ENCODE measurements at regions not wholly inside any gene's neighbourhood (a gene's known extent, or its start where the extent isn't known, plus 50 kb on each side); places are given as distances from the start of the nearest gene placed in this dataset.

- DNase-seq (ENCODE audit: low spot score), result no peak
- Histone ChIP-seq H3K4me1 (ENCODE audit: insufficient read depth, low read length, poor library complexity, severe bottlenecking) (no peaks in the 10 kb centered on the region), H3K9me3 (ENCODE audit: low read depth, low read length, poor library complexity, severe bottlenecking) (no peaks in the 10 kb centered on the region), H3K36me3 (ENCODE audit: insufficient read depth, low read length, poor library complexity, severe bottlenecking) (no peaks in the 10 kb centered on the region), H3K27ac (ENCODE audit: low read depth, low read length, poor library complexity, severe bottlenecking) (no peak overlapping the region), H3K27me3 (replicated peaks; ENCODE audit: insufficient read depth, low read depth, low read length, poor library complexity) (no peaks in the 10 kb centered on the region), H3K4me3 (ENCODE audit: low read depth, low read length, poor library complexity, severe bottlenecking) (no peak overlapping the region)
- intact Hi-C loops (cut with micrococcal nuclease; ENCODE audit: unreplicated experiment), result no loop called here
- ChIA-PET CTCF (no interaction called here), POLR2A (ENCODE audit: low non-redundant PET) (no interaction called here)
- BruUV-seq (replicated peaks), result no TSS peak
- no peak for TF ChIP-seq CTCF (conservative IDR thresholded peaks at IDR 0.05; ENCODE audit: low read depth, low read length)
- no peak for TF ChIP-seq EZH2 (IDR thresholded peaks at IDR 0.05; ENCODE audit: borderline replicate concordance, low read depth, low read length, poor library complexity, severe bottlenecking)
Observed at GRCh38 chr3:178270838-178271237, 265.4 kb upstream of the KCNMB2 start.

GRCh38 chr3:178271740-178272387, 264.4 kb upstream of the KCNMB2 start:
- BruUV-seq (replicated peaks), result no TSS peak

GRCh38 chr3:178272841-178273240, 263.4 kb upstream of the KCNMB2 start:
- no peaks in the 10 kb centered on the region for H3K27me3 ChIP-seq (replicated peaks; ENCODE audit: insufficient read depth, low read depth, low read length, poor library complexity)

More at GRCh38 chr3:178271740-178272387, 264.4 kb upstream of the KCNMB2 start:
- TF ChIP-seq EZH2 (IDR thresholded peaks at IDR 0.05; ENCODE audit: borderline replicate concordance, low read depth, low read length, poor library complexity, severe bottlenecking), result no peak
- no peak for TF ChIP-seq CTCF (conservative IDR thresholded peaks at IDR 0.05; ENCODE audit: low read depth, low read length)
- DNase-seq (ENCODE audit: low spot score), result no peak
- Histone ChIP-seq H3K9me3 (ENCODE audit: low read depth, low read length, poor library complexity, severe bottlenecking) (no peaks in the 10 kb centered on the region), H3K4me3 (ENCODE audit: low read depth, low read length, poor library complexity, severe bottlenecking) (no peak overlapping the region), H3K27me3 (replicated peaks; ENCODE audit: insufficient read depth, low read depth, low read length, poor library complexity) (no peaks in the 10 kb centered on the region), H3K4me1 (ENCODE audit: insufficient read depth, low read length, poor library complexity, severe bottlenecking) (no peaks in the 10 kb centered on the region), H3K36me3 (ENCODE audit: insufficient read depth, low read length, poor library complexity, severe bottlenecking) (no peaks in the 10 kb centered on the region), H3K27ac (ENCODE audit: low read depth, low read length, poor library complexity, severe bottlenecking) (no peak overlapping the region)
- ChIA-PET CTCF (no interaction called here), POLR2A (ENCODE audit: low non-redundant PET) (no interaction called here)
- intact Hi-C loops (cut with micrococcal nuclease; ENCODE audit: unreplicated experiment), result no loop called here

More at GRCh38 chr3:178272841-178273240, 263.4 kb upstream of the KCNMB2 start:
- ChIA-PET POLR2A (ENCODE audit: low non-redundant PET) (no interaction called here), CTCF (no interaction called here)
- Histone ChIP-seq H3K4me3 (ENCODE audit: low read depth, low read length, poor library complexity, severe bottlenecking) (no peak overlapping the region), H3K4me1 (ENCODE audit: insufficient read depth, low read length, poor library complexity, severe bottlenecking) (no peaks in the 10 kb centered on the region), H3K27ac (ENCODE audit: low read depth, low read length, poor library complexity, severe bottlenecking) (no peak overlapping the region), H3K9me3 (ENCODE audit: low read depth, low read length, poor library complexity, severe bottlenecking) (no peaks in the 10 kb centered on the region), H3K36me3 (ENCODE audit: insufficient read depth, low read length, poor library complexity, severe bottlenecking) (no peaks in the 10 kb centered on the region)
- intact Hi-C loops (cut with micrococcal nuclease; ENCODE audit: unreplicated experiment), result no loop called here
- no TSS peak for BruUV-seq (replicated peaks)
- TF ChIP-seq EZH2 (IDR thresholded peaks at IDR 0.05; ENCODE audit: borderline replicate concordance, low read depth, low read length, poor library complexity, severe bottlenecking) (no peak), CTCF (conservative IDR thresholded peaks at IDR 0.05; ENCODE audit: low read depth, low read length) (no peak)
- DNase-seq (ENCODE audit: low spot score), result no peak

Data from A673 (cell line).